ENCODE measurements at regions not wholly inside any gene's neighbourhood (a gene's known extent, or its start where the extent isn't known, plus 50 kb on each side); places are given as distances from the start of the nearest gene placed in this dataset.

DNA sequence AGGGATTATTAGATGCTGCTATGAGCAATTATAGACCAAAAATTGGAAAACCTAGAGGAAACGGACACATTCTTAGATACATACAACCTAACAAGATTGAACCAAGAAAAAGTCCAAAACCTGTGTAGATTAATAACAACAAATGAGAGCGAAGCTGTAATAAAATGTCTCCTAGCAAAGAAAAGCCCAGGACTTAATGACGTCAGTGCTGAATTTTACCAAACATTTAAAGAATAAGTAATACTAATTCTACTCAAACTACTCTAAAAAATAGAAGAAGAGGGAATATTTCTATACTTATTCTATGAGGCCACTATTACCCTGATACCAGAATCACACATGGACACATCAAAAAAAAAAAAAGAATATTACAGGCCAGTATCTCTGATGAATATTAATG, 309.5 kb upstream of the ANO5 start:
- 78 to 96% (median 93%) methylated on average over 3 of the region's 3 CpGs for WGBS, 5 donors
- Histone ChIP-seq H3K4me1 (no peaks in the 10 kb centered on the region), H3K27me3 (no peaks in the 10 kb centered on the region), H3K36me3 (no peaks in the 10 kb centered on the region), H3K9me3 (peaks cover 0 to 5% (median 0%) of the 10 kb centered on the region in 4 donors), H3K27ac (no peak overlapping the region), H3K4me3 (no peak overlapping the region)
- no peak for TF ChIP-seq POLR2A (IDR thresholded peaks at IDR 0.05)
- TF ChIP-seq EP300 (IDR thresholded peaks at IDR 0.05) = no peak
- TF ChIP-seq, protein P1, sequence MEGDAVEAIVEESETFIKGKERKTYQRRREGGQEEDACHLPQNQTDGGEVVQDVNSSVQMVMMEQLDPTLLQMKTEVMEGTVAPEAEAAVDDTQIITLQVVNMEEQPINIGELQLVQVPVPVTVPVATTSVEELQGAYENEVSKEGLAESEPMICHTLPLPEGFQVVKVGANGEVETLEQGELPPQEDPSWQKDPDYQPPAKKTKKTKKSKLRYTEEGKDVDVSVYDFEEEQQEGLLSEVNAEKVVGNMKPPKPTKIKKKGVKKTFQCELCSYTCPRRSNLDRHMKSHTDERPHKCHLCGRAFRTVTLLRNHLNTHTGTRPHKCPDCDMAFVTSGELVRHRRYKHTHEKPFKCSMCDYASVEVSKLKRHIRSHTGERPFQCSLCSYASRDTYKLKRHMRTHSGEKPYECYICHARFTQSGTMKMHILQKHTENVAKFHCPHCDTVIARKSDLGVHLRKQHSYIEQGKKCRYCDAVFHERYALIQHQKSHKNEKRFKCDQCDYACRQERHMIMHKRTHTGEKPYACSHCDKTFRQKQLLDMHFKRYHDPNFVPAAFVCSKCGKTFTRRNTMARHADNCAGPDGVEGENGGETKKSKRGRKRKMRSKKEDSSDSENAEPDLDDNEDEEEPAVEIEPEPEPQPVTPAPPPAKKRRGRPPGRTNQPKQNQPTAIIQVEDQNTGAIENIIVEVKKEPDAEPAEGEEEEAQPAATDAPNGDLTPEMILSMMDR (IDR thresholded peaks at IDR 0.05) = no peak
- DNase-seq = no peak
- intact Hi-C loops (cut with DNase I; ENCODE audit: low total_unique reads) = no loop called here

DNA sequence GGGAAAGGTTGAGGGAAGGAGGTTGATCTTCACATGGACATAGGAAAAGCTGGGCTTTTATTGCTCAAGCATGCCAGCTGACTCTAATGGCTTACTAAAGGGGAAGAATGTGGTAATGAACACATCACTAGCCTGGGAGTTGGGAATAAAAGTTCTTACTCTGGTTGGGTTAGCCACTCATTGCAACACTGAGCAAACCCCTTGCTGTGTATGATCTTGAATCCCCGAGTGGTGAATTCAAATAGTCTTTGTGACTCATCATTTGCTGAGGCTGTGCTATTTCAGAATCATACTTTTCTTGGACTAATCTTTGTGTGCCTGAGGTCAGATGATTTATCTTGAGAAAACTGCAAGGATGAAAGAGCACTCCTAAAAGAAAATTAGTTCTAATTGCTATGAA, 304.1 kb upstream of the ANO5 start:
- H3K4me3 ChIP-seq = no peak overlapping the region
- no peaks in the 10 kb centered on the region for H3K27me3 ChIP-seq
- no peak overlapping the region for H3K27ac ChIP-seq
- no peak for DNase-seq
- WGBS, 5 donors = 19 to 52% (median 42%) methylated on average over 1 of the region's 1 CpG
- H3K9me3 ChIP-seq = peaks cover 0 to 2% (median 0%) of the 10 kb centered on the region in 4 donors
- intact Hi-C loops (cut with DNase I; ENCODE audit: low total_unique reads) = no loop called here
- H3K4me1 ChIP-seq = no peaks in the 10 kb centered on the region
- no peaks in the 10 kb centered on the region for H3K36me3 ChIP-seq
- TF ChIP-seq EP300 (IDR thresholded peaks at IDR 0.05) (no peak), POLR2A (IDR thresholded peaks at IDR 0.05) (no peak), POLR2AphosphoS5 (IDR thresholded peaks at IDR 0.05) (no peak)
- TF ChIP-seq, protein P1 (IDR thresholded peaks at IDR 0.05) = no peak

DNA sequence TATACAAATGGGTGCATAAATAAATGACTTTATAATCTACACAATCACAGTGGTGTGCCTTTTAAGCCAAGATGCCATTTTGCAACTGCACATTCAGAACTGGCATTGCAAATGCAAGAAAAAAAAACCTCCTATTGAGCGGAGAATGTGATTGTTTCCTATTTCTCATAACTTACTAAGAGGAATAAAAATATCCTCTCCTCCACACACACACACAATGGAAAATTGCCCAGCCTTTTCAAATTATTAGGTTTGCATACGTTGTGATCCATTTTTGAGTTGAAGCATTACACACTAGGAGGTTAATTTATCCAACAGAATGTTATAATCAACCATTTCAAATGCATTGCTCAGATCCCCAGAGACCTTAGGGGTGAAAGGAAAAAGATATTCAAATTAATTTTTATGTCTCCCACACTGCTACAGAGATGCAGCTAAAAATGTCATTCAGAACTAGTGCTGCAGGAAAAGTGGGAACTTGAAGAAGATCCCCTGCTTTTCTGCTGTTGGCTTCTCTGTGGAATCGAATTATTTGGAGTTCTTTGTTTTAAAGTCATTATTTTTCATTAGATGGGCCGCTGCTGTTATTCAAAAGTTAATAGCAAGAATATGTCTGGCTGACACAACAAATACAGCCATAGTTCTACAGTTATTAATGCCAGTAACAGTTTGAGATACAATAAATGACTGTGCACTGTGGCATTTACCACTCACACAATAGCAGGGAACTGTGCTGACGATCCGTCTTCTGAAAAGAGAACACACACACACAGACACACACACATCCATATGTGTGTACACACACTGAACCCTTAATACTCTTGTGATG, 299.9 kb upstream of the ANO5 start:
- no peaks in the 10 kb centered on the region for H3K9me3 ChIP-seq
- intact Hi-C loops (cut with DNase I; ENCODE audit: low total_unique reads) = no loop called here
- 59 to 71% (median 66%) methylated on average over 6 of the region's 6 CpGs for WGBS, 5 donors

DNA sequence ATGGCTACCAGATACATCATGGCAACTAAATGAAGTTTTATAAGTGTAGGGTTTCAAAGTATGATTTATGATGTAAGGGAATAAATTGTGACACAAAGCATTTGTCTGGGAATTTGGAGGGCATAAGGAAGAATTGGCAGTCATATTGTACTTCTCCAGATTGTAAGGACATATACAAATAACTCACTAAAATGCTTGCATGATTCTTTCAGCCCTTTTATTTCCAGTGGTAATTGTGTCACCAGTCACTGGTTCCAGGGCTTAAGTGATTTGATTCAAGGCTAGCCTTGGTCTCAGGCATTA, 299.4 kb upstream of the ANO5 start:
- intact Hi-C loops (cut with DNase I; ENCODE audit: low total_unique reads) = no loop called here
- Histone ChIP-seq H3K9me3 (no peaks in the 10 kb centered on the region), H3K36me3 (no peaks in the 10 kb centered on the region), H3K27ac (no peak overlapping the region), H3K27me3 (no peaks in the 10 kb centered on the region), H3K4me3 (no peak overlapping the region), H3K4me1 (no peaks in the 10 kb centered on the region)
- TF ChIP-seq EP300 (IDR thresholded peaks at IDR 0.05) = no peak
- TF ChIP-seq POLR2A (IDR thresholded peaks at IDR 0.05) = no peak
- TF ChIP-seq, protein P1 (IDR thresholded peaks at IDR 0.05) = no peak
- TF ChIP-seq POLR2AphosphoS5 (IDR thresholded peaks at IDR 0.05) = no peak
- DNase-seq = no peak

More for the DNA sequence above, 299.9 kb upstream of the ANO5 start:
- no peak overlapping the region for H3K4me3 ChIP-seq
- H3K4me1 ChIP-seq = no peaks in the 10 kb centered on the region
- DNase-seq = peak in 1 of 2 donors; percentile 11
- H3K27ac ChIP-seq = no peak overlapping the region
- H3K27me3 ChIP-seq = no peaks in the 10 kb centered on the region
- no peak for TF ChIP-seq POLR2AphosphoS5 (IDR thresholded peaks at IDR 0.05)
- TF ChIP-seq EP300 (IDR thresholded peaks at IDR 0.05) = no peak
- TF ChIP-seq, protein P1 (IDR thresholded peaks at IDR 0.05) = no peak
- no peak for TF ChIP-seq POLR2A (IDR thresholded peaks at IDR 0.05)
- H3K36me3 ChIP-seq = no peaks in the 10 kb centered on the region

All from stomach (tissue), 8 donors.